IMR-90 (cell line): ENCODE measurements at regions not wholly inside any gene's neighbourhood (a gene's known extent, or its start where the extent isn't known, plus 50 kb on each side); places are given as distances from the start of the nearest gene placed in this dataset.

Experiments used
- ATAC-seq: fragments of 200-7000 bp; cut with Tn5 transposase; 2 replicates; pipeline ENCODE4 v1.9.1; 2020; ENCODE audit warnings: low read depth, mild to moderate bottlenecking, moderate library complexity
- BruUV-seq: library from RNA; stranded (reverse); fragments of 400-500 nt; replicated peaks from 2 replicates; lab custom pipeline; 2021; lab: Mats Ljungman, UMichigan
- CTCF ChIA-PET: fragments of 300-600 bp; formaldehyde crosslinking; extraction: SDS; loops from one replicate; lab custom pipeline; 2021; ENCODE audit warnings: antibody characterized with exemption; lab: Yijun Ruan, JAX
- POLR2A ChIA-PET: fragments of 300-600 bp; sonication (Branson Sonifier 250); formaldehyde crosslinking; loops from one replicate; lab custom pipeline; 2022; ENCODE audit warnings: antibody characterized with exemption; ENCODE audit not compliant: unreplicated experiment; lab: Charles Lee
- DNase-seq: peaks from one replicate; pipeline ENCODE4 v3.0.0; 2013
- H2AFZ ChIP-seq: replicated peaks from 2 replicates; pipeline ENCODE3; 2013; ENCODE audit warnings: low read length, mild to moderate bottlenecking; ENCODE audit not compliant: poor library complexity
- H2AK5ac ChIP-seq: 2 replicates; pipeline ENCODE4 v1.6.1; 2013; ENCODE audit warnings: low read depth, low read length, inconsistent platforms
- H2AK9ac ChIP-seq: replicated peaks from 2 replicates; pipeline ENCODE3; 2013; ENCODE audit warnings: mild to moderate bottlenecking, low read depth, low read length, moderate library complexity; ENCODE audit not compliant: poor library complexity
- H2BK120ac ChIP-seq: 2 replicates; pipeline ENCODE4 v1.6.1; 2013; ENCODE audit warnings: low read depth, low read length, inconsistent platforms
- H2BK15ac ChIP-seq: 3 replicates; pipeline ENCODE4 v1.6.1; 2013; ENCODE audit warnings: low read depth, low read length, inconsistent platforms
- H2BK20ac ChIP-seq: 2 replicates; pipeline ENCODE4 v1.6.1; 2013; ENCODE audit warnings: low read depth, mild to moderate bottlenecking, inconsistent platforms, low read length, moderate library complexity
- H2BK5ac ChIP-seq: 2 replicates; pipeline ENCODE4 v1.6.1; 2013; ENCODE audit warnings: mild to moderate bottlenecking, low read depth, low read length, inconsistent platforms; ENCODE audit not compliant: poor library complexity, severe bottlenecking
- H3K14ac ChIP-seq: replicated peaks from 2 replicates; pipeline ENCODE4 v1.6.1; 2013; ENCODE audit warnings: low read depth, low read length, inconsistent platforms
- H3K18ac ChIP-seq: 2 replicates; pipeline ENCODE4 v1.6.1; 2013; ENCODE audit warnings: low read depth, low read length, control low read depth
- H3K23ac ChIP-seq: 2 replicates; pipeline ENCODE4 v1.6.1; 2013; ENCODE audit warnings: low read depth, low read length, inconsistent platforms
- H3K27ac ChIP-seq: 2 replicates; pipeline ENCODE4 v1.5.1; 2013; ENCODE audit warnings: mild to moderate bottlenecking, control low read depth, low read length; ENCODE audit not compliant: insufficient read depth
- H3K27me3 ChIP-seq: 2 replicates; pipeline ENCODE4 v1.6.1; 2013; ENCODE audit warnings: low read length; ENCODE audit not compliant: control insufficient read depth, insufficient read depth
- H3K36me3 ChIP-seq: 2 replicates; pipeline ENCODE4 v1.6.1; 2013; ENCODE audit warnings: low read length, mixed read lengths; ENCODE audit not compliant: control insufficient read depth, insufficient read depth
- H3K4ac ChIP-seq: 2 replicates; pipeline ENCODE4 v1.6.1; 2013; ENCODE audit warnings: low read depth, low read length, inconsistent platforms
- H3K4me1 ChIP-seq: 2 replicates; pipeline ENCODE4 v1.6.1; 2013; ENCODE audit warnings: low read length, mixed read lengths; ENCODE audit not compliant: control insufficient read depth, insufficient read depth
- H3K4me2 ChIP-seq: 2 replicates; pipeline ENCODE4 v1.6.1; 2013; ENCODE audit warnings: low read depth, mild to moderate bottlenecking, control low read depth, low read length, moderate library complexity
- H3K4me3 ChIP-seq: 2 replicates; pipeline ENCODE4 v1.5.1; 2013; ENCODE audit warnings: low read depth, mild to moderate bottlenecking, control low read depth, low read length, moderate library complexity; ENCODE audit not compliant: insufficient read depth
- H3K56ac ChIP-seq: 2 replicates; pipeline ENCODE4 v1.6.1; 2013; ENCODE audit warnings: low read length, inconsistent platforms; ENCODE audit not compliant: insufficient read depth; ENCODE audit errors: extremely low read depth
- H3K79me1 ChIP-seq, 2 experiments: 2 replicates each; pipeline ENCODE4 v1.6.1; 2013; ENCODE audit warnings: low read length in 2 of 2, inconsistent platforms in 1 of 2, low read depth in 1 of 2
- H3K9ac ChIP-seq: 2 replicates; pipeline ENCODE4 v1.6.1; 2013; ENCODE audit warnings: low read depth, low read length, control low read depth
- H3K9me1 ChIP-seq: 2 replicates; pipeline ENCODE4 v1.6.1; 2013; ENCODE audit warnings: low read length, inconsistent platforms; ENCODE audit not compliant: insufficient read depth
- H3K9me3 ChIP-seq: 2 replicates; pipeline ENCODE4 v1.6.1; 2013; ENCODE audit warnings: low read length; ENCODE audit not compliant: control insufficient read depth, insufficient read depth
- H4K20me1 ChIP-seq: 2 replicates; pipeline ENCODE4 v1.6.1; 2013; ENCODE audit warnings: low read length, inconsistent platforms; ENCODE audit not compliant: insufficient read depth
- H4K5ac ChIP-seq: 2 replicates; pipeline ENCODE4 v1.6.1; 2013; ENCODE audit warnings: mild to moderate bottlenecking, low read depth, low read length, control low read depth
- H4K8ac ChIP-seq, 2 experiments: 2 replicates each; pipeline ENCODE4 v1.6.1; 2013; ENCODE audit warnings: low read depth in 2 of 2, low read length in 2 of 2, control low read depth in 1 of 2, inconsistent platforms in 1 of 2
- H4K91ac ChIP-seq: 2 replicates; pipeline ENCODE4 v1.6.1; 2013; ENCODE audit warnings: low read depth, low read length, inconsistent platforms; ENCODE audit not compliant: insufficient read depth
- BHLHE40 ChIP-seq: fragments of 150-350 bp; IDR thresholded peaks from 2 replicates; pipeline ENCODE4 v1.6.1; 2016; ENCODE audit warnings: mild to moderate bottlenecking, low read depth, low read length
- CEBPB ChIP-seq: IDR thresholded peaks from 2 replicates; pipeline ENCODE4 v1.6.1; 2012; ENCODE audit warnings: low read depth, low read length, improper control_type of control experiment
- CHD1 ChIP-seq: IDR thresholded peaks from 2 replicates; pipeline ENCODE4 v1.6.1; 2012; ENCODE audit warnings: low read depth, low read length, improper control_type of control experiment
- CTCF ChIP-seq: conservative IDR thresholded peaks from 2 replicates; pipeline ENCODE4 v1.5.1; 2012; ENCODE audit warnings: mild to moderate bottlenecking, low read depth, low read length, improper control_type of control experiment
- FOS ChIP-seq: fragments of 150-350 bp; IDR thresholded peaks from 2 replicates; pipeline ENCODE4 v1.6.1; 2016; ENCODE audit warnings: low read depth, low read length
- MAFK ChIP-seq: IDR thresholded peaks from 2 replicates; pipeline ENCODE4 v1.6.1; 2012; ENCODE audit warnings: low read depth, low read length, improper control_type of control experiment
- MAZ ChIP-seq: IDR thresholded peaks from 2 replicates; pipeline ENCODE4 v1.6.1; 2012; ENCODE audit warnings: low read depth, mild to moderate bottlenecking, low read length, improper control_type of control experiment, moderate library complexity, borderline replicate concordance
- MXI1 ChIP-seq: IDR thresholded peaks from 2 replicates; pipeline ENCODE4 v1.6.1; 2012; ENCODE audit warnings: low read depth, mild to moderate bottlenecking, low read length, moderate library complexity, borderline replicate concordance
- NFE2L2 ChIP-seq: fragments of 150-350 bp; IDR thresholded peaks from 2 replicates; pipeline ENCODE4 v1.6.1; 2016; ENCODE audit warnings: low read depth, mild to moderate bottlenecking, low read length
- POLR2A ChIP-seq: IDR thresholded peaks from 2 replicates; pipeline ENCODE4 v1.6.1; 2012; ENCODE audit warnings: mild to moderate bottlenecking, low read depth, low read length
- RFX5 ChIP-seq: IDR thresholded peaks from 2 replicates; pipeline ENCODE4 v1.8.0; 2012; ENCODE audit warnings: low read depth, mild to moderate bottlenecking, low read length, moderate library complexity
- SMC3 ChIP-seq: fragments of 150-350 bp; IDR thresholded peaks from 2 replicates; pipeline ENCODE4 v1.6.1; 2016; ENCODE audit warnings: low read depth, mild to moderate bottlenecking, antibody characterized with exemption, low read length, moderate library complexity
- USF2 ChIP-seq: fragments of 150-350 bp; IDR thresholded peaks from 2 replicates; pipeline ENCODE4 v1.6.1; 2017; ENCODE audit warnings: mild to moderate bottlenecking, antibody characterized with exemption, low read length, low read depth
- WGBS, 2 experiments: methylation state at CpG; one replicate each; pipeline versions ENCODE4 v1.1.5 to v1.1.7; 2013; ENCODE audit warnings: missing lambda C conversion rate in 2 of 2; ENCODE audit not compliant: insufficient read length in 1 of 2; ENCODE audit errors: extremely low coverage in 2 of 2; 5-methylcytosine and 5-hydroxymethylcytosine counted together
- dilution Hi-C: fragments of 300-500 bp; cut with HindIII; formaldehyde crosslinking; loops from one replicate; pipeline ENCODE4 v1.14.3; 2018; ENCODE audit warnings: low sequenced_read_pairs; ENCODE audit not compliant: unreplicated experiment
- in situ Hi-C: fragments of 300-500 bp; cut with MboI; formaldehyde crosslinking; loops from 3 replicates; pipeline ENCODE4 v1.14.3; 2019; ENCODE audit warnings: low sequenced_read_pairs, inconsistent platforms, mixed read lengths
- intact Hi-C: fragments of 100-400 bp; cut with micrococcal nuclease; formaldehyde crosslinking; loops from 2 replicates; pipeline ENCODE4 v1.10.0; 2022
- TF ChIP-seq, protein P1 (sequence below): fragments of 150-350 bp; IDR thresholded peaks from 2 replicates; pipeline ENCODE4 v1.6.1; 2016; ENCODE audit warnings: low read depth, mild to moderate bottlenecking, low read length, moderate library complexity, borderline replicate concordance

DNA sequence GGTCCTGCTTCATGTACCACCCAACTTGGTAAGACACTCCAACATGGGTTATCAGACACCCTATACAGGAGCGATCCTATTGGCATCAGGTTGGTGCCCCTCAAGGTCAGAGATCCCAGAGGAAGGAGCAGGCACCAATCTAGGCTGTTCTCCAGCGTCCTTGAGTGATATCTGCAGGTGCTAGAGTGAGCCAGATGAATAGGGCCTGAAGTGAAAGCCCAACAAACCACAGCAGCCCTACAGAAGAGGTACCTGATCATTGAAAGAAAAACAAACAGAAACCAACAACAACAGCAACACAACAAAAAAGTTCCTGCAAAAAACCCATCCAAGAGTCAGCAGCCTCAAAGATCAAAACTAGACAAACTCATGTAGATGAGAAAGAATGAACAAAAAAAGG lies 584.8 kb downstream of the HINT1 start:
- Histone ChIP-seq H3K27me3 (no peaks in the 10 kb centered on the region), H3K4me3 (no peak overlapping the region), H4K8ac (no peak overlapping the region), H3K4me1 (no peaks in the 10 kb centered on the region), H3K9me1 (no peaks in the 10 kb centered on the region), H2BK15ac (no peak overlapping the region), H2AFZ (no peak overlapping the region), H2AK9ac (no peak overlapping the region), H4K5ac (no peak overlapping the region), H3K56ac (no peak overlapping the region), H3K18ac (no peak overlapping the region), H2BK20ac (no peak overlapping the region), H3K27ac (no peak overlapping the region), H2BK120ac (no peak overlapping the region), H4K91ac (no peak overlapping the region), H2AK5ac (no peak overlapping the region), H3K36me3 (no peaks in the 10 kb centered on the region), H3K23ac (no peak overlapping the region), H3K14ac (no peak overlapping the region), H3K79me1 (no peaks in the 10 kb centered on the region), H3K9ac (no peak overlapping the region), H3K4ac (no peak overlapping the region), H3K9me3 (peaks cover 2% of the 10 kb centered on the region; the same call in 1 of the 2 replicates), H2BK5ac (no peak overlapping the region), H4K20me1 (no peaks in the 10 kb centered on the region), H3K4me2 (no peak overlapping the region)
- no peak for DNase-seq
- no TSS peak for BruUV-seq
- no peak for ATAC-seq
- dilution Hi-C loops (no loop called here), intact Hi-C loops (no loop called here), in situ Hi-C loops (no loop called here)
- CTCF ChIA-PET = no interaction called here
- TF ChIP-seq BHLHE40 (no peak), NFE2L2 (no peak), CHD1 (no peak), CTCF (no peak), MAFK (no peak), MXI1 (no peak), FOS (no peak), MAZ (no peak), USF2 (no peak), RFX5 (no peak), POLR2A (no peak), SMC3 (no peak), CEBPB (no peak)
- TF ChIP-seq, protein P1, sequence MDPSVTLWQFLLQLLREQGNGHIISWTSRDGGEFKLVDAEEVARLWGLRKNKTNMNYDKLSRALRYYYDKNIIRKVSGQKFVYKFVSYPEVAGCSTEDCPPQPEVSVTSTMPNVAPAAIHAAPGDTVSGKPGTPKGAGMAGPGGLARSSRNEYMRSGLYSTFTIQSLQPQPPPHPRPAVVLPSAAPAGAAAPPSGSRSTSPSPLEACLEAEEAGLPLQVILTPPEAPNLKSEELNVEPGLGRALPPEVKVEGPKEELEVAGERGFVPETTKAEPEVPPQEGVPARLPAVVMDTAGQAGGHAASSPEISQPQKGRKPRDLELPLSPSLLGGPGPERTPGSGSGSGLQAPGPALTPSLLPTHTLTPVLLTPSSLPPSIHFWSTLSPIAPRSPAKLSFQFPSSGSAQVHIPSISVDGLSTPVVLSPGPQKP = no peak
- no CpG with 5 or more reads among the region's 2 CpGs for WGBS, 2 experiments
- POLR2A ChIA-PET = no interaction called here
